NCI-H2196 (cell line): ENCODE measurements at regions not wholly inside any gene's neighbourhood (a gene's known extent, or its start where the extent isn't known, plus 50 kb on each side); places are given as distances from the start of the nearest gene placed in this dataset.
A peak's percentile ranks its signal among the peaks of the same experiment; 100 is the strongest.
"Not testable (repeated sequence)": the region's sequence is repeated elsewhere in the genome, so short reads cannot be mapped to it uniquely, and the experiment has no call there.

Source experiments
- DNase-seq: peaks from one replicate; lab custom pipeline; 2025; ENCODE audit not compliant: unreplicated experiment; lab: John Stamatoyannopoulos, UW

DNA sequence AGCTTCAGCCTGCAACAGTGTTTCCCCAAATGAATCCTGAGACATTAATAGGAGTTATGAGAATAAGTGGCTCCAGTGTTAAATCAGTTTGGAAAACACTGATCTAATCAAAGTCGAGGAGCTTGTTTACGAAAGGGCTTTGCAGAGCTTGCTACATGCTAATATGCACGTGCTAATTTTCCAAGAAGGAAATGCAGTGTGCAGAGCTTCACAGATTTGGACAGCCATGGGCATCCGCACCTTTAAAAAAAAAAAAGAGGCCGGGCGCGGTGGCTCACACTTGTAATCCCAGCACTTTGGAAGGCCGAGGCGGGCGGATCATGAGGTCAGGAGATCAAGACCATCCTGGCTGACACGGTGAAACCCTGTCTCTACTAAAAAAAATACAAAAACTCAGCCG is 79.7 kb upstream of the LMO2 start:
- DNase-seq = not testable (repeated sequence)

GRCh38 chr11:33970984-33971466 is 79.1 kb upstream of the LMO2 start:
- DNase-seq = peak; percentile 44

GRCh38 chr11:33967451-33967850 is 75.6 kb upstream of the LMO2 start:
- DNase-seq = no peak

DNA sequence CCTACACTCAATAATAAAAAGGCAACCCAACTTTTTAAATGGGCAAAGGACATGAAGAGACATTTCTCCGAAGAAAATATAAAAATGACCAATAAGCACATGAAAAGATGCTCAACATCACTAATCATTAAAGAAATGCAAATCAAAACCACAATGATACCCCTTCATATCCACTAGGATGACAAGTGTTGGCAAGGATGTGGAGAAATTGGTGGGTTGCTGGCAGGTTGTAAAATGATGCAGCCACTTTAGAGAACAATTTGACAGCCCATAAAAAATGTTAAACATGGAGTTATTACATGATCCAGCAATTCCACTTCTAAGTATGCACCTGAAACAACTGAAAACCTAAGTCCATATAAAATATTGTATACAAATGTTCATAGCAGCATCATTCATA is 73.2 kb upstream of the LMO2 start:
- DNase-seq = no peak

GRCh38 chr11:33959855-33960400 is 68.1 kb upstream of the LMO2 start:
- DNase-seq = no peak

DNA sequence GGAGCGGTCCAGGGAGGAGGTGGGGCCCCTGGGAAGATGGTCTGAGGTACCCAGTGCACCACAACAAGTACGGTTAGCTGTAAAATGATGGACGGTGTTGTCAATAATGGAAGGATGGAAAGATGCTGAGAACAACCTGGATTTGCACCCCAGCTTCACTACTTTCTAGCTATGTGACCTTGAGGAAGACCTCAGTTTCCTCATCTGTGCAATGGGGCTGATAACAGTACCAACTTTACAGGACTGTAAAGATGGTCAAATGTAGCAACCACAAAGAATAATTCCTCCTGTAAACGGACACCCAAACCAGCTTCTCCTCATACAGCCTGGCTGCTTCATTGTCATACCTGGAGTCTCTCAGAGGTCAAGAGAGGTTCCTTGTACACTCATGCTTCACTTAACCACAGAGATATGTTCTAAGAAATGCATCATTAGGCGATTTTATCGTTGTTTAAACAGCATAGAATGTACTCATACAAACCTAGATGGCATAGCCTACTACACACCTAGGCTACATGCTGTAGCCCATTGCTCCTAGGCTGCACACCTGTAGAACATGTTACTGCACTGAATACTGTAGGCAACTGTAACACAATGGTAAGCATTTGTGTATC is 65.5 kb upstream of the LMO2 start:
- no peak for DNase-seq

DNA sequence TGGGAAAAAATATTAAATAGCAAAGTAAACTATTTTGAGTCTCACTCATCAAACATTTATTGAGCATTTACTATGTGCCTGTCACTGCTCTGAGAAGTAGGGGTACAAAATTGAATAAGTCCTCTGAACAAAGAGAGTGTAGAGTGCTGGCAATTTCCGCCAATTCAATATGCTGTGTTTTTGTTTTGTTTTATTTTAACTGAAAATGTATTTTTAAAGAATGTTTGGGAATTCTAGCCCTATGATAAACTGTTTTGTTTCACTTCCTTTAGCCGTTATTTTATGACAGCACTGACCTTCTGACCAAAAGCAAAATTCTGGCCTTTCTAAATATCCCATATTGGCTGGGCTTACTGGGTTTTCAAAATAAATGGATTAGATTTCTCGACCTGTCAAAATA is 64.7 kb upstream of the LMO2 start:
- DNase-seq = no peak

DNA sequence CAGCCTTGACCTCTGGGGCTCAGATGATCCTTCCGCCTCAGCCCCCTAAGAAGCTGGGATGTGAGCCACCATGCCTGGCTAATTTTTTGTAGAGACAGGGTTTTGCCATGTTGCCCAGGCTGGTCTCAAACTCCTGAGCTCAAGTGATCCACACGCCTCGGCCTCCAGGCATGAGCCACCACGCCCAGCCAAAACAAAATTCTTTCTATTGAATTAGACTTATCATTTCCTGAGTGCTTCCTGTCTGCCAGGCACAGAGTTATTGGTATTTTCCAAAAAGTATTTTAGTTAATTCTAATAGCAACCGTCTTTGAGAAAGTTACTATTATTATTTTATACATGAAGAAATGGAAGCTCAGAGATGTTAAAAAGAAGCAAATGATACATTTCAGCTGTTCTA is 61.4 kb upstream of the LMO2 start:
- no peak for DNase-seq

DNA sequence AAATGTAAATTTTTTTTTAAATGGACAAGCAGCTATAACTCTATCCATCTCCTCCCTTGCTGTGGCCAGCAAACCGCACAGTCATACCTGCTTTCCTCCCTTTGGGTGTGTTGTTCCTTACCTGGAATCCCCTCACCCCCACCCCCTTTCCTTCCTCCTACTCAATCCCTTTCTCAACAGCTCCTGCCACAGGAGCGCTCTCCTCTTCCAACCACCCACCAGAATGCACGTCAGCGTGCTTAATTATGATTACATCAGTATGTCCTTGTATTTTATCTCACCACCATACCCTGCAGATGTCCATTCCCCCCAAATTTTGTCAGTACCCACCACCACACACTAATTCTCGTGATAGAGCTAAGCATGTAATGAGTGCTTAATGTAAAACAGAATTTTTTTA is 60.9 kb upstream of the LMO2 start:
- DNase-seq = no peak

DNA sequence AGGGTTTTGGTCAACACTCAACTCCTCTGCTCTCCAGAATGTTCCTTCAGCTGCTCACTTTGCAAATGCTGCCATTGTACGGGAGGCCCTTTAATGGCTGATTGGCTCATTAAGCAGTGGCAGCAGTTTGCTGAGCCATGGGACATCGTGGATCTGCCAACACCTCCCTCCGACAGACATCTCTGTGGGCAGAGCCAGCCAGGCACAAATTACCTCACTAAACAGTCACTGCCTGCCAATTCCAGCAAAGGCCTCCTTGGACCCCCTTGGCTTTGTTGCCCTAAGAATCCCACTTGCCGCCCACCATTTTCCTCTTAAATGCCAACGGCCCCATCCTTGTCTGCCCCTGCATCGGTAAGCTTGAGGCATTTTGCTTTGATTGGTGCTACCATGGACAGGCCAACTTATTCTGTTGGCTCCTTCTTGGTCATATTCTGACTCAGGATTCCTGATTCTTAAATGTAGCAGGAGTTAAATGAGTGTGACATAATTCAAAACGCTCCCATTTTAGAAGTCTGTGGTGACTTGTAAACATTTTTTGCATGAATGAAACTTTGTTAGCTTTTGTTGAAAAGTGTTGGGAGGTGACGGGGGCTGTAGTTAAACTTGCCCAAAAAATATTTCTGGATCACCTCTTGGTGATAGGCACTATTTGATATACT is 57.5 kb upstream of the LMO2 start:
- DNase-seq = no peak

DNA sequence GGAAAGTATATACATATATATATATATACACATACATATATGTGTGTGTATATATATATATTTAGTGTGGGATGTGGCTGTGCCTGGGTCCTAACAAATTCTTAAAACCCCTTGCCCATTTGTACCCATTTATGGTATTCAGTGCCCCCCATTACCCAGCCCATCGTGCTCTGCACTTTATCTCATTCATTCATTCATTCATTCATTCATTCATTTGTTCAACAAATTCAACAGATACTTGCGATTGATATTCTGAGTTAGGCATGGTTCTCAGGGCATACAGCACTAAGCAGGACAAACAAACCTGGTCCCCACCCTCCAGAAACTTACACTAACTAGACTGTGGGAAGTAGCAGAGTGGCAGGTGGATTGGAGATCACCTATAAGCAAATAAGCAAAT is 56.6 kb upstream of the LMO2 start:
- DNase-seq = no peak

DNA sequence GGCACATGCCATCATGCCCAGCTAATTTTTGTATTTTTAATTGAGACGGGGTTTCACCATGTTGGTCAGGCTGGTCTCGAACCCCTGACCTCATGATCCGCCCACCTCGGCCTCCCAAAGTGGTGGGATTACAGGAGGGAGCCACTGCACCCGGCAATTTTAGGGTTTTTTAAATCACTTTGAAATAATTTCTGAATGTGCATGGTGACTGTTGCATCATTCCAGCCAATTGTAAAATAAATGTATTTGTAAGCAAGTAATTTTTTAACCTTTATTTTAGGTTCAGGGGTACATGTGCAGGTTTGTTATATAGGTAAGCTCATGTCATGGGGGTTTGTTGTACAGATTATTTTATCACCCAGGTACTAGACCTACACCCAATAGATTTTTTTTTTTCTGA is 56.0 kb upstream of the LMO2 start:
- not testable (repeated sequence) for DNase-seq

DNA sequence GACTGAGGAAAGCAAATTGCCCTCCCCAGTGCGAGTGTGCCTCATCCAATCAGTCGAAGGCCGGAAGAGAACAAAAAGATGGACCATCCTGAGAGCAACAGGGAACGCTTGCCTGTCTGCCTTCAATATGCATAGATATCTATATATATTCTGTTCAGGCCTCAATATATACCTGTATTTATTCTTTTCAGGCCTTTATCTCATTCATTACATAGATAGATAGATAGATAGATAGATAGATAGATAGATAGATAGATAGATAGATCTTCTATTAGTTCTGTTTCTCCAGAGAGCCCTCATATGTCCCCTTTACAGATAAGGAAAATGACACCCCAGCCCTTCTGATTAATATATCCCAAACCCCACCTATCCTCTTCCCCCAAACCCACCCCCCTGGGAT is 55.1 kb upstream of the LMO2 start:
- no peak for DNase-seq

DNA sequence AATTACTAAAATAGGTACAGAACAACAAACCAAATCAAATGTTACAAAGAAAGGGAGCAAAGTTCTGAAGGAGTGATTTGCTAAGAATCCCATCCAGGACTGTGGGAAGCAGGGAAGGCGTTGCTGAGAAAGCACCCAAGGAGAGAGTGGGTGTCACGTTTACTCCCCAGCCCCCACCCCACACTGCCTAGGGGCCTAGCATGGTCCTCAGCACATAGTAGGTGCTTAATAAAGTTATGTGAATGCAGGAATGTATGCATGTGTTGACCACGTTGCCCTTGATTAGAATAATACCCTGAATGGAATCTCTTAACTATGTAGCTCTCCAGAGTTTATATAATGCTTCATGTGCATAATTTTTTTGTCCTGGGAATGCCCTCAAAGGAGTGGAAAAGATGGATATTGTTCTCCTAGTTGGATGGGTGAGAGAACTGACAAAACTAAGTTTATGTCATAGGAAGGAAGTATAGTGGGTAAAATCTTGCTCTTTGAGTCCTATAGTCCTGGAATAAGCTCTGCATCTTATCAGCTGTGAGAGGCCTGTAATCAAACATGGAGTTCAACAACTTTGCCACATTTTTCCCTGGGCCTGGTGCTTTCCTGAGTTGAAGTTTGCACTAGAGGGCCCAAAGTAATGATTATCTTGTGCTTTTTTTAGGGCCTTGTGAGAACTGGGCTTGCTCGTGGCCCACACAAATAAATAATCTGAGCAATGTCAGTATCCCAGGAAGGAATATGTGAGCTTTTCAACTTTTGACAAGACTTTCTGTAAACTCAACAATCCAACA is 53.8 kb upstream of the LMO2 start:
- DNase-seq = no peak

GRCh38 chr11:33944693-33945424 is 53.0 kb upstream of the LMO2 start:
- no peak for DNase-seq

GRCh38 chr11:33944345-33944692 is 52.4 kb upstream of the LMO2 start:
- DNase-seq = no peak

GRCh38 chr11:33942954-33943353 is 51.1 kb upstream of the LMO2 start:
- DNase-seq = no peak

- no peak for DNase-seq
Observed at GRCh38 chr11:33941637-33942160, 49.8 kb upstream of the LMO2 start.
